ENCODE measurements at regions not wholly inside any gene's neighbourhood (a gene's known extent, or its start where the extent isn't known, plus 50 kb on each side); places are given as distances from the start of the nearest gene placed in this dataset.

DNA sequence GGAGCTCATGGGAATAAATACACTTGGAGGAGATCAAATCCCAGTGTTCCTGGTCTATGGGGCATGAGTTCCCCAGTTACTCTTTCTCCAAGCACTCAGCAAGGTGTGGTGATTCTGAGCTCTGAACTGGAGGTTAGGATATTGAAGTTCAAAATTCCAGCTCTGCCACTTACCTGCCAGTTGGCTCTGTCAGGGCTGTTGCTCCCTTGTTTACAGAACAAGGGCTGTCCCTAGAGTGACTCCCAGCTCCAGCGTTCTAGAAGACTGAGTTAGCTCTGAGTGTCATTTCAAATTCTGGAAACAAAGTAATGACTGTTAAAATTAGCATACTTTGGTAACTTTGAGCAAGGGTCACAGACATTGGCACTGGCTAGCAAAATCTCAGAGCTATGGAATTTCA, 69.7 kb upstream of the ZBED5 start:
- DNase-seq (ENCODE audit: low read depth, low spot score) (no peak), FAIRE-seq (no peak)
- H4K20me1 ChIP-seq (replicated peaks; ENCODE audit: control insufficient read depth, extremely low read depth, insufficient read depth, low read length): no peaks in the 10 kb centered on the region
- no peaks in the 10 kb centered on the region for H3K36me3 ChIP-seq (ENCODE audit: control insufficient read depth in 2 of 2, extremely low read depth in 1 of 2, insufficient read depth in 2 of 2, low read length in 2 of 2)
- no peaks in the 10 kb centered on the region for H3K79me2 ChIP-seq (ENCODE audit: control insufficient read depth, insufficient read depth, low read length)
- H3K27me3 ChIP-seq (ENCODE audit: control insufficient read depth in 2 of 2, insufficient read depth in 2 of 2, low read length in 2 of 2): peaks cover 2 to 4% of the 10 kb centered on the region in 2 experiments
- H3K9me1 ChIP-seq (replicated peaks; ENCODE audit: control insufficient read depth, extremely low read depth, insufficient read depth, low read length): no peaks in the 10 kb centered on the region
- TF ChIP-seq MYC (IDR thresholded peaks at IDR 0.05; ENCODE audit: low read depth, low read length): no peak
- TF ChIP-seq POLR2A (IDR thresholded peaks at IDR 0.05; ENCODE audit: low read depth, low read length): no peak
- no peak for TF ChIP-seq FOS (IDR thresholded peaks at IDR 0.05; ENCODE audit: borderline replicate concordance, insufficient read depth, low read length)
- TF ChIP-seq POLR2AphosphoS5 (IDR thresholded peaks at IDR 0.05; ENCODE audit: insufficient read depth, low read depth, low read length): no peak
- TF ChIP-seq, protein P1, sequence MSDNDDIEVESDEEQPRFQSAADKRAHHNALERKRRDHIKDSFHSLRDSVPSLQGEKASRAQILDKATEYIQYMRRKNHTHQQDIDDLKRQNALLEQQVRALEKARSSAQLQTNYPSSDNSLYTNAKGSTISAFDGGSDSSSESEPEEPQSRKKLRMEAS (IDR thresholded peaks at IDR 0.05; ENCODE audit: insufficient read depth, insufficient read length): no peak
- TF ChIP-seq JUN (IDR thresholded peaks at IDR 0.05; ENCODE audit: borderline replicate concordance, insufficient read depth, insufficient read length, low read depth): no peak
- TF ChIP-seq EZH2 (IDR thresholded peaks at IDR 0.05; ENCODE audit: borderline replicate concordance, low read depth, low read length, severe bottlenecking): no peak
- no peak for TF ChIP-seq GATA2 (IDR thresholded peaks at IDR 0.05; ENCODE audit: insufficient read depth, insufficient read length, low read depth, low read length)
- TF ChIP-seq, protein P2, sequence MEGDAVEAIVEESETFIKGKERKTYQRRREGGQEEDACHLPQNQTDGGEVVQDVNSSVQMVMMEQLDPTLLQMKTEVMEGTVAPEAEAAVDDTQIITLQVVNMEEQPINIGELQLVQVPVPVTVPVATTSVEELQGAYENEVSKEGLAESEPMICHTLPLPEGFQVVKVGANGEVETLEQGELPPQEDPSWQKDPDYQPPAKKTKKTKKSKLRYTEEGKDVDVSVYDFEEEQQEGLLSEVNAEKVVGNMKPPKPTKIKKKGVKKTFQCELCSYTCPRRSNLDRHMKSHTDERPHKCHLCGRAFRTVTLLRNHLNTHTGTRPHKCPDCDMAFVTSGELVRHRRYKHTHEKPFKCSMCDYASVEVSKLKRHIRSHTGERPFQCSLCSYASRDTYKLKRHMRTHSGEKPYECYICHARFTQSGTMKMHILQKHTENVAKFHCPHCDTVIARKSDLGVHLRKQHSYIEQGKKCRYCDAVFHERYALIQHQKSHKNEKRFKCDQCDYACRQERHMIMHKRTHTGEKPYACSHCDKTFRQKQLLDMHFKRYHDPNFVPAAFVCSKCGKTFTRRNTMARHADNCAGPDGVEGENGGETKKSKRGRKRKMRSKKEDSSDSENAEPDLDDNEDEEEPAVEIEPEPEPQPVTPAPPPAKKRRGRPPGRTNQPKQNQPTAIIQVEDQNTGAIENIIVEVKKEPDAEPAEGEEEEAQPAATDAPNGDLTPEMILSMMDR (IDR thresholded peaks at IDR 0.05; ENCODE audit: extremely low read depth in 1 of 2, insufficient read depth in 1 of 2, low read depth in 1 of 2, low read length in 2 of 2): no peak
- no TSS peak for BruUV-seq (replicated peaks)
- dilution Hi-C loops (cut with MboI; ENCODE audit: extremely low pct_ligation_motif_present, low sequenced_read_pairs): no loop called here
- no peak overlapping the region for H3K4me2 ChIP-seq (ENCODE audit: insufficient read depth, low read length)
- no peak overlapping the region for H3K4me3 ChIP-seq (replicated peaks in 1 of 3; ENCODE audit: insufficient read depth in 1 of 3, low read depth in 1 of 3, low read length in 3 of 3)
- H3K9ac ChIP-seq (replicated peaks; ENCODE audit: extremely low read depth, insufficient read depth, low read length): no peak overlapping the region
- ChIA-PET POLR2A (interaction anchor here (1.2 kb wide), 1 partner anchor 119 kb away, joined by 7 read pairs; the partner anchor contains the start of gene EIF4G2), CTCF (interaction anchor here (1.1 to 3.0 kb wide), 4 partner anchors 14 to 156 kb away, joined by 3 to 14 read pairs (median 6); no protein-coding TSS in a partner anchor)
- no peaks in the 10 kb centered on the region for H3K9me3 ChIP-seq (replicated peaks; ENCODE audit: control insufficient read depth, insufficient read depth, low read length)
- peaks cover 12% of the 10 kb centered on the region for H3K4me1 ChIP-seq (ENCODE audit: control insufficient read depth, extremely low read depth, insufficient read depth, low read length)
- intact Hi-C loops (cut with micrococcal nuclease): no loop called here
- H3K27ac ChIP-seq (ENCODE audit: insufficient read depth, low read depth, low read length): no peak overlapping the region
- no peak overlapping the region for H2AFZ ChIP-seq (ENCODE audit: low read depth, low read length)
